Omental fat pad (tissue), 3 donors: ENCODE measurements at regions not wholly inside any gene's neighbourhood (a gene's known extent, or its start where the extent isn't known, plus 50 kb on each side); places are given as distances from the start of the nearest gene placed in this dataset.

Source experiments
- ATAC-seq: fragments of 150-250 bp; one replicate; pipeline ENCODE4 v1.9.1; 2016; ENCODE audit warnings: mild to moderate bottlenecking, moderate library complexity; ENCODE audit not compliant: low FRiP score
- DNase-seq: peaks from one replicate; pipeline ENCODE4 v3.0.0-alpha.2; 2019; ENCODE audit warnings: low spot score
- CTCF ChIP-seq, 3 donors: fragments of 450-650 bp; IDR thresholded peaks; one replicate each; pipeline ENCODE4 v1.5.1; 2016 to 2017; ENCODE audit warnings: antibody characterized with exemption in 3 of 3, mild to moderate bottlenecking in 3 of 3, moderate library complexity in 2 of 3

- no peak for TF ChIP-seq CTCF (IDR thresholded peaks at IDR 0.05)
- no peak for ATAC-seq
- no peak for DNase-seq
These were observed 1247.2 kb upstream of the PIK3C3 start for GRCh38 chr18:40707797-40708196.

- no peak for TF ChIP-seq CTCF (IDR thresholded peaks at IDR 0.05)
- DNase-seq (no peak), ATAC-seq (no peak)
These were observed 1256.9 kb upstream of the PIK3C3 start for GRCh38 chr18:40698129-40698528.

- ATAC-seq (no peak), DNase-seq (no peak)
- no peak for TF ChIP-seq CTCF (IDR thresholded peaks at IDR 0.05)
These were observed 1259.5 kb upstream of the PIK3C3 start for GRCh38 chr18:40695526-40695925.

- DNase-seq (no peak), ATAC-seq (no peak)
- TF ChIP-seq CTCF (IDR thresholded peaks at IDR 0.05): no peak
These were observed 1262.2 kb upstream of the PIK3C3 start for GRCh38 chr18:40692871-40693270.

- DNase-seq: no peak
- no peak for TF ChIP-seq CTCF (IDR thresholded peaks at IDR 0.05)
- no peak for ATAC-seq
These were observed 1265.0 kb upstream of the PIK3C3 start for GRCh38 chr18:40690062-40690461.

- no peak for TF ChIP-seq CTCF (IDR thresholded peaks at IDR 0.05)
- DNase-seq (no peak), ATAC-seq (no peak)
These were observed 1267.6 kb upstream of the PIK3C3 start for GRCh38 chr18:40687399-40687798.

GRCh38 chr18:40686836-40687235 lies 1268.2 kb upstream of the PIK3C3 start:
- DNase-seq (no peak), ATAC-seq (no peak)
- TF ChIP-seq CTCF (IDR thresholded peaks at IDR 0.05): no peak
